SK-N-SH treated with all-trans-retinoic acid at 6 μM for 48 hours (cell line): ENCODE measurements at regions not wholly inside any gene's neighbourhood (a gene's known extent, or its start where the extent isn't known, plus 50 kb on each side); places are given as distances from the start of the nearest gene placed in this dataset.
A peak's percentile ranks its signal among the peaks of the same experiment; 100 is the strongest.

ENCODE experiments used
- ATAC-seq: fragments of 200-7000 bp; cut with Tn5 transposase; 3 replicates; pipeline ENCODE4 v1.9.1; 2020; ENCODE audit warnings: mild to moderate bottlenecking, moderate library complexity
- ARNTL ChIP-seq: fragments of 450-650 bp; formaldehyde crosslinking; IDR thresholded peaks from 2 replicates; pipeline ENCODE4 v1.5.0; 2020; ENCODE audit warnings: low read depth, mild to moderate bottlenecking, moderate library complexity, borderline replicate concordance
- BACH2 ChIP-seq: fragments of 250-450 bp; sonication (Bioruptor Pico); IDR thresholded peaks from 2 replicates; pipeline ENCODE4 v1.9.0; 2021; ENCODE audit warnings: mild to moderate bottlenecking, borderline replicate concordance
- CSRNP3 ChIP-seq: fragments of 250-450 bp; sonication (Bioruptor Pico); IDR thresholded peaks from 2 replicates; pipeline ENCODE4 v1.5.1; 2021; ENCODE audit warnings: mild to moderate bottlenecking, moderate library complexity
- ESRRG ChIP-seq: fragments of 250-450 bp; sonication (Bioruptor Pico); IDR thresholded peaks from 2 replicates; pipeline ENCODE4 v1.6.1; 2021; ENCODE audit warnings: mild to moderate bottlenecking
- GLIS3 ChIP-seq: fragments of 250-450 bp; sonication (Bioruptor Pico); IDR thresholded peaks from 2 replicates; pipeline ENCODE4 v1.5.0; 2020; ENCODE audit warnings: mild to moderate bottlenecking, moderate library complexity
- ISL1 ChIP-seq: fragments of 250-450 bp; sonication (Bioruptor Pico); IDR thresholded peaks from 2 replicates; pipeline ENCODE4 v2.1.2; 2022; ENCODE audit warnings: mild to moderate bottlenecking, moderate library complexity
- PPARA ChIP-seq: fragments of 250-450 bp; sonication (Bioruptor Pico); IDR thresholded peaks from 2 replicates; pipeline ENCODE4 v1.5.0; 2020; ENCODE audit warnings: mild to moderate bottlenecking, borderline replicate concordance
- RARB ChIP-seq: fragments of 250-450 bp; sonication (Bioruptor Pico); IDR thresholded peaks from 2 replicates; pipeline ENCODE4 v1.8.0; 2021; ENCODE audit warnings: mild to moderate bottlenecking, moderate library complexity
- SNAI2 ChIP-seq: fragments of 250-450 bp; sonication (Bioruptor Pico); IDR thresholded peaks from 2 replicates; pipeline ENCODE4 v1.5.0; 2020; ENCODE audit warnings: mild to moderate bottlenecking, moderate library complexity
- TCF4 ChIP-seq: fragments of 250-450 bp; sonication (Bioruptor Pico); IDR thresholded peaks from 2 replicates; pipeline ENCODE4 v1.8.0; 2021; ENCODE audit warnings: mild to moderate bottlenecking, moderate library complexity, borderline replicate concordance
- TOX ChIP-seq: fragments of 250-450 bp; sonication (Bioruptor Pico); IDR thresholded peaks from 2 replicates; pipeline ENCODE4 v1.8.0; 2021; ENCODE audit warnings: mild to moderate bottlenecking, moderate library complexity, borderline replicate concordance
- ZC3H10 ChIP-seq: fragments of 250-450 bp; sonication (Bioruptor Pico); IDR thresholded peaks from 2 replicates; pipeline ENCODE4 v1.5.1; 2021; ENCODE audit warnings: mild to moderate bottlenecking, moderate library complexity
- ZFP3 ChIP-seq: fragments of 250-450 bp; sonication (Bioruptor Pico); IDR thresholded peaks from 2 replicates; pipeline ENCODE4 v1.5.0; 2020; ENCODE audit warnings: mild to moderate bottlenecking, moderate library complexity
- ZFP30 ChIP-seq: fragments of 450-650 bp; formaldehyde crosslinking; IDR thresholded peaks from 2 replicates; pipeline ENCODE4 v1.5.0; 2022; ENCODE audit warnings: mild to moderate bottlenecking, moderate library complexity
- ZNF565 ChIP-seq: fragments of 450-650 bp; formaldehyde crosslinking; conservative IDR thresholded peaks from 2 replicates; pipeline ENCODE4 v1.5.0; 2020; ENCODE audit warnings: low read depth, mild to moderate bottlenecking, moderate library complexity
- ZNF70 ChIP-seq: fragments of 450-650 bp; formaldehyde crosslinking; IDR thresholded peaks from 2 replicates; pipeline ENCODE4 v1.5.0; 2020; ENCODE audit warnings: mild to moderate bottlenecking, moderate library complexity
- ZNF8 ChIP-seq: fragments of 450-650 bp; formaldehyde crosslinking; IDR thresholded peaks from 2 replicates; pipeline ENCODE4 v1.5.0; 2020; ENCODE audit warnings: mild to moderate bottlenecking, moderate library complexity
- TF ChIP-seq, protein P1 (sequence below): fragments of 250-450 bp; sonication (Bioruptor Pico); IDR thresholded peaks from 2 replicates; pipeline ENCODE4 v1.8.0; 2020; ENCODE audit warnings: mild to moderate bottlenecking, moderate library complexity, borderline replicate concordance
- TF ChIP-seq, protein P2 (sequence below): fragments of 250-450 bp; sonication (Bioruptor Pico); IDR thresholded peaks from 2 replicates; pipeline ENCODE4 v1.5.0; 2020; ENCODE audit warnings: mild to moderate bottlenecking, moderate library complexity

DNA sequence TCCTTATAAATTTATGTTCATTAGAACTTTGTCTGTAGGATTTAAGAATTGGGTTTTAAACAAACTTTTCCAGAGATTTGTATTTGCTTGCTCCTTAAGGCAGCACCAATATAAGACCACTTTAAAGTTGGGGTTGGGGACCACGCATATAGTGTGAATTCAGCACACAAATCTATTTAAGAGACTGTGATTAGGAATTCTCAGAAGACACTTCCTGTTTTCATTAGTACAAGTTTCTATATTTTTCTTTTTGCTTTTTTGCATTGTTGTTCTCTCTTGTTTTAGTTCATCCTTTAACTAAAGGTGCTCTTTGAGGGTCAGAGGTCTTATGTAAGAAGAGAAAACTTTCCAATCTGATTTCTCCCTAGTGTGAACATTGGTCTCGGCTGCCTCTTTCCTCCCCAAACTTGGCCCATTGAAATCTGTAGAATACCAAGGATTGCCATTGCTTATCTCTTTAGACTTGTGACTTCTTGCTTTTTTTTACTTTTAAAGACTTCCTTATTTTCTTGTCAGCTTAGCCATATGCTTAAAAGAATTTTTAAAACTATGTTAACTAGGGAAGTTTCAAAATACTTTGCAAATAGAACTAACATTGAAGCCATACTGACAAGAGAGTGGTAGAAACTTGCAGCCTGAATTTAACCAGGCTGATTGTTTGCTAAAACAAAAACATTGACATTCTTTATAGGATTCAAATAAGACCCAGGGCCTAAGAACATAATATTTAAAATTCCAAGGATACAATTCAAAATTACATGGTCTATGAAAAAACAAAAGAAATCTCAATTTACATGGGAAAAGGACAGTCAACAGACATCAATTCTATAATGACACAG, 264.1 kb upstream of the FN1 start:
- TF ChIP-seq RARB (CRISPR knock-in tag) (no peak), ZNF8 (CRISPR knock-in tag) (no peak), PPARA (CRISPR knock-in tag) (no peak), TOX (CRISPR knock-in tag) (no peak), ZC3H10 (no peak), TCF4 (CRISPR knock-in tag) (no peak), CSRNP3 (no peak), BACH2 (CRISPR knock-in tag) (no peak), GLIS3 (no peak), ZFP30 (CRISPR knock-in tag) (no peak), ZFP3 (no peak), ARNTL (no peak), SNAI2 (CRISPR knock-in tag) (no peak), ZNF565 (CRISPR knock-in tag) (no peak), ISL1 (no peak)
- TF ChIP-seq, protein P1, sequence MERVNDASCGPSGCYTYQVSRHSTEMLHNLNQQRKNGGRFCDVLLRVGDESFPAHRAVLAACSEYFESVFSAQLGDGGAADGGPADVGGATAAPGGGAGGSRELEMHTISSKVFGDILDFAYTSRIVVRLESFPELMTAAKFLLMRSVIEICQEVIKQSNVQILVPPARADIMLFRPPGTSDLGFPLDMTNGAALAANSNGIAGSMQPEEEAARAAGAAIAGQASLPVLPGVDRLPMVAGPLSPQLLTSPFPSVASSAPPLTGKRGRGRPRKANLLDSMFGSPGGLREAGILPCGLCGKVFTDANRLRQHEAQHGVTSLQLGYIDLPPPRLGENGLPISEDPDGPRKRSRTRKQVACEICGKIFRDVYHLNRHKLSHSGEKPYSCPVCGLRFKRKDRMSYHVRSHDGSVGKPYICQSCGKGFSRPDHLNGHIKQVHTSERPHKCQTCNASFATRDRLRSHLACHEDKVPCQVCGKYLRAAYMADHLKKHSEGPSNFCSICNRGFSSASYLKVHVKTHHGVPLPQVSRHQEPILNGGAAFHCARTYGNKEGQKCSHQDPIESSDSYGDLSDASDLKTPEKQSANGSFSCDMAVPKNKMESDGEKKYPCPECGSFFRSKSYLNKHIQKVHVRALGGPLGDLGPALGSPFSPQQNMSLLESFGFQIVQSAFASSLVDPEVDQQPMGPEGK (CRISPR knock-in tag) = no peak
- TF ChIP-seq, protein P2, sequence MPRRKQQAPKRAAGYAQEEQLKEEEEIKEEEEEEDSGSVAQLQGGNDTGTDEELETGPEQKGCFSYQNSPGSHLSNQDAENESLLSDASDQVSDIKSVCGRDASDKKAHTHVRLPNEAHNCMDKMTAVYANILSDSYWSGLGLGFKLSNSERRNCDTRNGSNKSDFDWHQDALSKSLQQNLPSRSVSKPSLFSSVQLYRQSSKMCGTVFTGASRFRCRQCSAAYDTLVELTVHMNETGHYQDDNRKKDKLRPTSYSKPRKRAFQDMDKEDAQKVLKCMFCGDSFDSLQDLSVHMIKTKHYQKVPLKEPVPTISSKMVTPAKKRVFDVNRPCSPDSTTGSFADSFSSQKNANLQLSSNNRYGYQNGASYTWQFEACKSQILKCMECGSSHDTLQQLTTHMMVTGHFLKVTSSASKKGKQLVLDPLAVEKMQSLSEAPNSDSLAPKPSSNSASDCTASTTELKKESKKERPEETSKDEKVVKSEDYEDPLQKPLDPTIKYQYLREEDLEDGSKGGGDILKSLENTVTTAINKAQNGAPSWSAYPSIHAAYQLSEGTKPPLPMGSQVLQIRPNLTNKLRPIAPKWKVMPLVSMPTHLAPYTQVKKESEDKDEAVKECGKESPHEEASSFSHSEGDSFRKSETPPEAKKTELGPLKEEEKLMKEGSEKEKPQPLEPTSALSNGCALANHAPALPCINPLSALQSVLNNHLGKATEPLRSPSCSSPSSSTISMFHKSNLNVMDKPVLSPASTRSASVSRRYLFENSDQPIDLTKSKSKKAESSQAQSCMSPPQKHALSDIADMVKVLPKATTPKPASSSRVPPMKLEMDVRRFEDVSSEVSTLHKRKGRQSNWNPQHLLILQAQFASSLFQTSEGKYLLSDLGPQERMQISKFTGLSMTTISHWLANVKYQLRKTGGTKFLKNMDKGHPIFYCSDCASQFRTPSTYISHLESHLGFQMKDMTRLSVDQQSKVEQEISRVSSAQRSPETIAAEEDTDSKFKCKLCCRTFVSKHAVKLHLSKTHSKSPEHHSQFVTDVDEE (CRISPR knock-in tag) = no peak
- no peak for ATAC-seq

- no peak for ATAC-seq
- TF ChIP-seq ZFP30 (CRISPR knock-in tag) = no peak
- TF ChIP-seq TCF4 (CRISPR knock-in tag) = no peak
- TF ChIP-seq ISL1 = no peak
- no peak for TF ChIP-seq ZNF8 (CRISPR knock-in tag)
- TF ChIP-seq ESRRG (CRISPR knock-in tag) = no peak
Observed at GRCh38 chr2:215699018-215699417, 263.1 kb upstream of the FN1 start.

DNA sequence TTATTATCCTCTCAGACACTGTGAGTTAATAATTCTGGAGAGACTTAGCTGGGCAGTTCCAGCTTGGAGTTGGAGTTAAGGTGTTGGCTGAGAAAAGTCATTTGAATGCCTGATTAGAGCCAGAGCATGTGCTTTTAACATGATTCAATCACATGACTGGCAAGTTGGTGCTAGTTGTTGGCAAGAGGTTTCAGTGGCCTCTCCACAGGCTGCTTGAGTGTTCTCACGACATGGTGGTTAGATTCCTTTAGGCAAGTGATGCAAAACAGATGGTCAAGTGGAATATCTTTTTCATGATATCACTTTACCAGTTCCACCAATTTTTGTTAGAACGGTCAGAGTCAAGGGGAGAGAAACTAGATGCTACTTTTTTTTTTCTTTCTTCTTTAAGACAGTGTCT, 262.7 kb upstream of the FN1 start:
- peak; percentile 15; the same call in 2 of the 3 replicates for ATAC-seq
- TF ChIP-seq ISL1 (no peak), CSRNP3 (no peak)

- ATAC-seq = no peak
Observed at GRCh38 chr2:215697496-215697895, 261.6 kb upstream of the FN1 start.

More at GRCh38 chr2:215697496-215697895, 261.6 kb upstream of the FN1 start:
- TF ChIP-seq ZNF70 (CRISPR knock-in tag) = no peak
- no peak for TF ChIP-seq ESRRG (CRISPR knock-in tag)
- TF ChIP-seq CSRNP3 = no peak
